KMS-11 (cell line): ENCODE measurements at regions not wholly inside any gene's neighbourhood (a gene's known extent, or its start where the extent isn't known, plus 50 kb on each side); places are given as distances from the start of the nearest gene placed in this dataset.

Experiments used
- H2AFZ ChIP-seq: fragments of 200-600 bp; sonication (generic); 2 replicates; pipeline ENCODE4 v1.6.1; 2016; ENCODE audit warnings: antibody characterized with exemption, mixed run types, low read depth
- H3K27ac ChIP-seq: fragments of 200-600 bp; sonication (generic); 2 replicates; pipeline ENCODE4 v1.6.1; 2016; ENCODE audit warnings: mild to moderate bottlenecking, mixed run types
- H3K27me3 ChIP-seq: fragments of 200-600 bp; sonication (generic); 2 replicates; pipeline ENCODE4 v1.6.1; 2017; ENCODE audit warnings: mild to moderate bottlenecking, low read depth, mixed run types, moderate library complexity; ENCODE audit not compliant: insufficient read depth
- H3K36me3 ChIP-seq: fragments of 200-600 bp; sonication (generic); 2 replicates; pipeline ENCODE4 v1.6.1; 2017; ENCODE audit warnings: mild to moderate bottlenecking, mixed run types; ENCODE audit not compliant: insufficient read depth
- H3K4me1 ChIP-seq: fragments of 200-600 bp; sonication (generic); 2 replicates; pipeline ENCODE4 v1.6.1; 2016; ENCODE audit warnings: mild to moderate bottlenecking, low read depth, mixed run types; ENCODE audit not compliant: poor library complexity, severe bottlenecking
- H3K4me2 ChIP-seq: fragments of 200-600 bp; sonication (generic); 2 replicates; pipeline ENCODE4 v1.7.0; 2016; ENCODE audit warnings: mild to moderate bottlenecking, mixed run types
- H3K4me3 ChIP-seq: fragments of 200-600 bp; sonication (generic); IDR thresholded peaks from 2 replicates; pipeline ENCODE4 v1.6.1; 2017; ENCODE audit warnings: low read depth, low read length, mixed read lengths; ENCODE audit not compliant: insufficient read depth
- H3K79me2 ChIP-seq: fragments of 200-600 bp; sonication (generic); 2 replicates; pipeline ENCODE4 v1.6.1; 2016; ENCODE audit warnings: low read depth, mixed run types; ENCODE audit not compliant: insufficient read depth
- H3K9ac ChIP-seq: fragments of 200-600 bp; sonication (generic); 2 replicates; pipeline ENCODE4 v1.6.1; 2016; ENCODE audit warnings: mild to moderate bottlenecking, mixed run types
- H4K20me1 ChIP-seq: fragments of 200-600 bp; sonication (generic); 2 replicates; pipeline ENCODE4 v1.6.1; 2016; ENCODE audit warnings: mild to moderate bottlenecking, mixed run types; ENCODE audit not compliant: insufficient read depth
- TF ChIP-seq, protein P1 (sequence below): fragments of 200-600 bp; sonication (generic); conservative IDR thresholded peaks from 2 replicates; pipeline ENCODE4 v1.6.1; 2017; ENCODE audit warnings: low read depth, mild to moderate bottlenecking, antibody characterized with exemption, low read length, moderate library complexity, mixed read lengths

- Histone ChIP-seq H3K4me2 (no peak overlapping the region), H4K20me1 (no peaks in the 10 kb centered on the region), H3K4me3 (no peak overlapping the region), H3K9ac (no peak overlapping the region), H3K36me3 (no peaks in the 10 kb centered on the region), H2AFZ (no peak overlapping the region), H3K4me1 (peaks cover 30% of the 10 kb centered on the region), H3K27me3 (no peaks in the 10 kb centered on the region), H3K27ac (no peak overlapping the region), H3K79me2 (no peaks in the 10 kb centered on the region)
- TF ChIP-seq, protein P1, sequence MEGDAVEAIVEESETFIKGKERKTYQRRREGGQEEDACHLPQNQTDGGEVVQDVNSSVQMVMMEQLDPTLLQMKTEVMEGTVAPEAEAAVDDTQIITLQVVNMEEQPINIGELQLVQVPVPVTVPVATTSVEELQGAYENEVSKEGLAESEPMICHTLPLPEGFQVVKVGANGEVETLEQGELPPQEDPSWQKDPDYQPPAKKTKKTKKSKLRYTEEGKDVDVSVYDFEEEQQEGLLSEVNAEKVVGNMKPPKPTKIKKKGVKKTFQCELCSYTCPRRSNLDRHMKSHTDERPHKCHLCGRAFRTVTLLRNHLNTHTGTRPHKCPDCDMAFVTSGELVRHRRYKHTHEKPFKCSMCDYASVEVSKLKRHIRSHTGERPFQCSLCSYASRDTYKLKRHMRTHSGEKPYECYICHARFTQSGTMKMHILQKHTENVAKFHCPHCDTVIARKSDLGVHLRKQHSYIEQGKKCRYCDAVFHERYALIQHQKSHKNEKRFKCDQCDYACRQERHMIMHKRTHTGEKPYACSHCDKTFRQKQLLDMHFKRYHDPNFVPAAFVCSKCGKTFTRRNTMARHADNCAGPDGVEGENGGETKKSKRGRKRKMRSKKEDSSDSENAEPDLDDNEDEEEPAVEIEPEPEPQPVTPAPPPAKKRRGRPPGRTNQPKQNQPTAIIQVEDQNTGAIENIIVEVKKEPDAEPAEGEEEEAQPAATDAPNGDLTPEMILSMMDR, result no peak
Measured at GRCh38 chr1:172893146-172893841, 157.4 kb downstream of the TNFSF18 start.

GRCh38 chr1:172894349-172895049 is 156.2 kb downstream of the TNFSF18 start:
- Histone ChIP-seq H4K20me1 (no peaks in the 10 kb centered on the region), H3K4me3 (peak overlapping the region; percentile 32), H3K79me2 (no peaks in the 10 kb centered on the region), H3K9ac (no peak overlapping the region), H3K27me3 (no peaks in the 10 kb centered on the region), H3K27ac (peak overlapping the region; percentile 7), H2AFZ (peak overlapping the region; percentile 6; the same call in 1 of the 2 replicates), H3K4me2 (peak overlapping the region; percentile 51), H3K36me3 (no peaks in the 10 kb centered on the region), H3K4me1 (peaks cover 30% of the 10 kb centered on the region)
- TF ChIP-seq, protein P1, result no peak

- peaks cover 30% of the 10 kb centered on the region for H3K4me1 ChIP-seq
- no peak overlapping the region for H3K9ac ChIP-seq
Measured at GRCh38 chr1:172895050-172895460, 155.7 kb downstream of the TNFSF18 start.

DNA sequence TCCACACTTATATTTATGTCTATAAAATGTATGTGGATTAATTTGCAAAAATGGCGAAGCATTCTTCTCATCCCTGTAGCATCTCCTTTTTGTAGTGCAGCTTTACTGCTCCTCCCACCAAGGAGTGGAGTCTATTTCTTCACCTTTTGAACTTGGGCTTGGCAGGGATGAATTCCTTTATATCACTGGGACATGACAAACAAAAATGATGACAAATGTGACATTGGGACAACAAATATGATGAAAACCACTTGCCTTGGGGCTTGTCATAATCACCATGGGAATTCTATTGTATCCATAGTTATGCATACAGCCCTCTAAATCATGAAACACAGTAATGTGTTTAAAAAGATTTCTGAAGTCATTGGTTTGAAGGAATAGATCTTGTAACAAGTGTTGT is 155.0 kb downstream of the TNFSF18 start:
- Histone ChIP-seq H2AFZ (no peak overlapping the region), H3K4me1 (peaks cover 30% of the 10 kb centered on the region), H3K9ac (no peak overlapping the region), H3K27ac (no peak overlapping the region), H3K4me2 (peak overlapping the region; percentile 51), H4K20me1 (no peaks in the 10 kb centered on the region), H3K36me3 (no peaks in the 10 kb centered on the region), H3K79me2 (no peaks in the 10 kb centered on the region), H3K4me3 (no peak overlapping the region), H3K27me3 (no peaks in the 10 kb centered on the region)
- TF ChIP-seq, protein P1, result no peak

More at GRCh38 chr1:172895050-172895460, 155.7 kb downstream of the TNFSF18 start:
- Histone ChIP-seq H3K27me3 (no peaks in the 10 kb centered on the region), H3K79me2 (no peaks in the 10 kb centered on the region), H3K4me2 (peak overlapping the region; percentile 51), H3K27ac (peak overlapping the region; percentile 7), H2AFZ (peak overlapping the region; percentile 6; the same call in 1 of the 2 replicates), H4K20me1 (no peaks in the 10 kb centered on the region), H3K4me3 (peak overlapping the region; percentile 32), H3K36me3 (no peaks in the 10 kb centered on the region)
- TF ChIP-seq, protein P1, result no peak
